Embryonic facial prominence (tissue), 1 donor: ENCODE measurements at regions not wholly inside any gene's neighbourhood (a gene's known extent, or its start where the extent isn't known, plus 50 kb on each side); places are given as distances from the start of the nearest gene placed in this dataset.
"Not testable (repeated sequence)": the region's sequence is repeated elsewhere in the genome, so short reads cannot be mapped to it uniquely, and the experiment has no call there.

Experiments
- DNase-seq: peaks from one replicate; pipeline ENCODE4 v3.0.0-alpha.2; 2016; ENCODE audit errors: extremely low spot score

GRCh38 chr2:13201924-13202323, 485.2 kb downstream of the TRIB2 start:
- DNase-seq = no peak

- DNase-seq = no peak
Observed at GRCh38 chr2:13212115-13212514, 495.4 kb downstream of the TRIB2 start.

GRCh38 chr2:13218205-13218604, 501.5 kb downstream of the TRIB2 start:
- no peak for DNase-seq

- no peak for DNase-seq
Observed at GRCh38 chr2:13227578-13227977, 510.8 kb downstream of the TRIB2 start.

- DNase-seq = no peak
Observed at GRCh38 chr2:13230221-13230620, 513.5 kb downstream of the TRIB2 start.

- no peak for DNase-seq
Observed at GRCh38 chr2:13240061-13240460, 523.3 kb downstream of the TRIB2 start.

- no peak for DNase-seq
Observed at GRCh38 chr2:13240789-13241487, 524.2 kb downstream of the TRIB2 start.

GRCh38 chr2:13252615-13253014, 535.9 kb downstream of the TRIB2 start:
- DNase-seq = no peak

GRCh38 chr2:13255485-13255884, 538.7 kb downstream of the TRIB2 start:
- no peak for DNase-seq

GRCh38 chr2:13260402-13260801, 543.7 kb downstream of the TRIB2 start:
- no peak for DNase-seq

GRCh38 chr2:13266166-13266565, 549.4 kb downstream of the TRIB2 start:
- DNase-seq = no peak

GRCh38 chr2:13284688-13285087, 568.0 kb downstream of the TRIB2 start:
- no peak for DNase-seq

GRCh38 chr2:13289310-13289709, 572.6 kb downstream of the TRIB2 start:
- no peak for DNase-seq

- not testable (repeated sequence) for DNase-seq
Observed at GRCh38 chr2:13308478-13308805, 591.7 kb downstream of the TRIB2 start.

GRCh38 chr2:13308989-13309388, 592.3 kb downstream of the TRIB2 start:
- DNase-seq = no peak

- no peak for DNase-seq
Observed at GRCh38 chr2:13332060-13332459, 615.3 kb downstream of the TRIB2 start.

- DNase-seq = not testable (repeated sequence)
Observed at GRCh38 chr2:13334071-13334470, 617.3 kb downstream of the TRIB2 start.

GRCh38 chr2:13334545-13334944, 617.8 kb downstream of the TRIB2 start:
- DNase-seq = no peak

GRCh38 chr2:13335862-13336535, 619.3 kb downstream of the TRIB2 start:
- no peak for DNase-seq

GRCh38 chr2:13351068-13351467, 634.3 kb downstream of the TRIB2 start:
- no peak for DNase-seq

GRCh38 chr2:13353083-13353482, 636.3 kb downstream of the TRIB2 start:
- DNase-seq = no peak

GRCh38 chr2:13354031-13354430, 637.3 kb downstream of the TRIB2 start:
- no peak for DNase-seq

- DNase-seq = not testable (repeated sequence)
Observed at GRCh38 chr2:13381928-13382327, 665.2 kb downstream of the TRIB2 start.

- DNase-seq = not testable (repeated sequence)
Observed at GRCh38 chr2:13389172-13389571, 672.4 kb downstream of the TRIB2 start.
